NOMO-1 treated with DMSO at 0.1 percent for 48 hours (cell line): ENCODE measurements at regions not wholly inside any gene's neighbourhood (a gene's known extent, or its start where the extent isn't known, plus 50 kb on each side); places are given as distances from the start of the nearest gene placed in this dataset.
A peak's percentile ranks its signal among the peaks of the same experiment; 100 is the strongest.
"Not testable (repeated sequence)": the region's sequence is repeated elsewhere in the genome, so short reads cannot be mapped to it uniquely, and the experiment has no call there.

ENCODE experiments used
- DNase-seq: peaks from one replicate; lab custom pipeline; 2025; ENCODE audit not compliant: unreplicated experiment; lab: John Stamatoyannopoulos, UW

DNA sequence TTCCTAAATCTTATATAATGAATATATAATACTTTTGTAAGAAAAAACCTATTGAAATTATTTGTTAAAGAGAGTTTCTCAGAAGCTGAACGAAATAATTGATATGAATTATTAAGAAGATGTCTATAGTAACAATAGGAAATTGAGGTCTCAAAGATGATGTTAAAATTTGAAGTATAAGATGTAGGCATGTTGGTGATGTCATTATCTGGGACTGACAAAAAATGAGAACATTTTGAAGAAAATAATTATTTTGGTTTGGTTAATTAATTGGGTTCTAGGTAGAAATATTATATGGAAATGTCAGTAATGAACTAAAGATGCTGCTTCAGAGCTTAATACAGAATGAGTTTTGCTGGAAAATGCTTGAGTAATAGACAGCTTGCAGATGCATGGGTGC lies 501.4 kb upstream of the ST8SIA4 start:
- no peak for DNase-seq

DNA sequence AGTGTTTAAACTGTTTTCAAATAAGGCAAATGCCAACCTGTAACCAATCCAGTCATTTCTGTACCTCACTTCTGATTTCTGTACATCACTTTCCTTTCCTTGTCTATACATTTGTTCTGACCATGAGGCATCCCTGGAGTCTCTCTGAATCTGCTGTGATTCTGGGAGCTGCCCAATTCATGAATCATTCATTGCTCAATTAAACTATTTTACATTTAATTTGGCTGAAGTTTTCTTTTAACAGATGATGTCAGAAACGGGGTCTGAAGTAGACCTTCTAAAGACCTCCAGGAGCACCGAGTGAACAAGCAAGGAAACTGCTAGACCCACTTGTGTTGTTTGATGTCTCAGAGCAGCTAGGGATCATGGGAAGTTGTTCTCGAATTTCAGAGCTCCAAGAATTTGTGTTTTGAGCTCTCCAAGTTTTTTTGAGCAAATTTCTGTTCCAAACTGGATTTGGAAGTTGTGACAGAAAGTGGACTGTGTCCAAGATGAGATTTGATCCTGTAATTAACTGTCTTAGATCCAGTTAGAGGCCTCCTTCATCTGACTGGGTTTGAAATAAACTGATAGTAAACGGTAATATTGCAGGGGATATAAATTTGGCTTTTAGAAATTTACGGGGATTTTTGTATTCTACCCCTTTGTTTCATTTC lies 490.8 kb upstream of the ST8SIA4 start:
- no peak for DNase-seq

GRCh38 chr5:101390151-101390908 lies 487.2 kb upstream of the ST8SIA4 start:
- DNase-seq = peak; percentile 24

GRCh38 chr5:101385276-101385675 lies 482.2 kb upstream of the ST8SIA4 start:
- DNase-seq = no peak

GRCh38 chr5:101370181-101370580 lies 467.1 kb upstream of the ST8SIA4 start:
- DNase-seq = no peak

DNA sequence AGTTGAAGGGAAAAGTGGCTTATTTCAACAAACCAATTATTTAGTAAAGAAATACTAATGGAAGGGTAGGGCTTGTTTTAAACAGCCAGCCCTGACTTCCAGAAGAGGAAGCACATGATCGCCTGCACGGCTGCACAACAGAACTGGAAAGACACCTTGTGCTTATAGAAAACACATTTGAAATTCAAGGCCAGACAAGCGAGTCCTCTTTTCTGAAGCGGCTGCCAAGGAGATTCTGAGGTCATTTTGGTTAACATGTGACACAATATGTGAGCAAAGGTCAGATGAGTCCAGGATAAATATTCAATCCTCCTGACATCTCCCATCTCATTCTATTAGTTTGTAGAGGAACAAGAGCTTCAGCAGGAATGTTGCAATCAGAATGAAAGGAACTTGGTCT lies 461.4 kb upstream of the ST8SIA4 start:
- DNase-seq = no peak

DNA sequence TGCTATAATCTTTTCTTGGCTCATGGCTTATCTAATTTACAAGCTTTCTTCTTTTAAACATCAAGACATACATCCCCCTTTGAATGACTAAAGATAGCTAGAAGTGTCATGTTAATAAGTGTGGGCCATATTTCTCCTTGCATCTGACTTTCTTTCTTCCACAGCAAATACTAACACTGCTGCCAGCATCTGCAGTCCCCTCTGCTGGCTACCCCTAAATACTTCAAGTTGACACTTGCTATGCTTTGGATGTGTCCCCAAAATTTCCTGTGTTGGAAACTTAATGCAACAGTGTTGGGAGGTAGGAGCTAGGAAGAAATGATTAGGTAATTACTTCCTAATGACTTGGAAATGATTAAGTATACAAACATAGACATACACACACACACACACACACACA lies 459.0 kb upstream of the ST8SIA4 start:
- DNase-seq = no peak

DNA sequence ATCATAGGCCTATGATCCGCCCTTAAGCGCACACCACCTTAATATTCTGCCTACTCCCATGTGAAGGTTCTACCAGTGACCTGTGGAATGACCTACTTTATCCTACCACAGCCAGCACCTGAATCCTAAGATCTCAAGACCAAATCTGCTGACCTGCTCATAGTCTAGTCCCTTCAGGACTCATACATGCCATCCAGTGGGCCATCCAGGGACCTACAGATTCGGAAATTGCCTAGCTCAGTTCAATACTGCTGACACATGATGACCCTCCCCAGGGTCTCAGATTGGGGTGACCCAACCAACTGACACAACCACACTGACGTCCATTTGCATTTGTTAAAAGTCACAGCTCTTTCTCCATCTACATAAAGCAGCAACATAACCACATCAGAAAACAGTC lies 443.8 kb upstream of the ST8SIA4 start:
- no peak for DNase-seq

DNA sequence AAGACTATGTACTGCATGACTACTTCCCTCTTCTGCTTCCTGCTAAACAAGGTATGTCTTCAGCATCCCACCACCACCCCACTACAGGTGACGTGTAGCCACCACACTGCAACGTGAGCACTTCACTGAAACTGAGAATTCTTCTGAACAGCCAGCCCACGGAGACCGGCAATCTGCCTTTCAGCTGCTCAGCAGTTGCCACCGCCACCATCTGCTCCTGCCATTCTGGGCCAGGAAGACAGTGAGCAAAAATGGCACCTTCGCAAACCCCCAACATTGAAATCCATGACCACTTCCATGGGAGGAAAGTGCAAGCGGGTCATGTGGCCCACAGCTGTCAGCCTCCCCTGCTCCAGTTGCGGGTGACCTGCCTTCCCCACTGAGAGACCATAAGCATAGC lies 443.4 kb upstream of the ST8SIA4 start:
- no peak for DNase-seq

DNA sequence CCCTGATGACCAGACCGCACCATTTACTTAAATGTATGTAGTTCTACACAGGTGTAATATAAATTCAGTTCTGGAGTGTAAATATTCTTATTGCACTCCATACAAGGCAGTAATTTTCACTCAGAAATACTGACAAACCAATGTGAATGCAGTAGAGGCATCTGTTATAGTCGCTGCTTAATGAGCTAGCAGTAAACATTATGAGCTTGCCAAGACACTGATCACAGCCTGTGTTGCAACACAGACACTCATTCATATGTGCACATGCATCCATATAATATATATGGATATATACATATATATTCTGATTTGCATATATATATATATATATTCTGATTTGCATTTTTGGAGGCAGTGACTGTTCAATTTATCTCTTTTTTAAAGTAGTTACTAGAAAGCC lies 435.1 kb upstream of the ST8SIA4 start:
- DNase-seq = no peak

DNA sequence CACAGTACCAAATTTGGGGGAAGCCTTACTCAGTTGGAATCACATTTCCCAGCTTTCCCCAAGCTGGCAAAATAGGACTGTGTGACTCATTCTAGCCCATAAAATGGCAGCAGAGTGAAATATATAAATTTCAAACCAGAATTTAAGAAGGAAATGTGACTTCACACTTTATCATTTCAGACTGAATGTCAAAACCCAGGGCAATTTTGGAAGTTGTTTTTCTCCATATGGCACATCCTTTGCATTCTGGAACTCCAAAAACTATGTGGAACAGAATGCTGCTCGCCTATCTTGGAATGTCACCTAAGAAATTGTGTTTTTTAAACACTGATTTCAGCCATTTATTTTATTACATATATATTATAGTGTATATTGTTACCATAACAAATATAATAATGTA lies 424.7 kb upstream of the ST8SIA4 start:
- no peak for DNase-seq

DNA sequence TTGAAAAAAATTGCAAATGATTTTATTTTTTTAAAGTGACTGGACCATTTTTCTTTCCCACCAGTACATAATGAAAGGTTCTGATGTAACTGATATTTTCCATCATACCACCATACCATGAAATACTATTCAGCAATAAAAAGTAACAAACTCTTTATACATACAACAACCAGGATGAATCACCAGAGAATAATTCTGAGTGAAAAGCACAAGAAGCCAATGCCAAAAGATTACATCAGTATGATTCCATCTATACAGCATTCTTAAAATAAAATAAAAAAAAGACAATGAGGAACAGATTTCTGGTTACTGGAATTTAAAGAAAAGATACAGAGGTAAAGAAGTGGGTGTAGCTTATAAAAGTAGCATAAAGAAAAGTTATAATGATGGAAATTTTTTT lies 423.7 kb upstream of the ST8SIA4 start:
- no peak for DNase-seq

DNA sequence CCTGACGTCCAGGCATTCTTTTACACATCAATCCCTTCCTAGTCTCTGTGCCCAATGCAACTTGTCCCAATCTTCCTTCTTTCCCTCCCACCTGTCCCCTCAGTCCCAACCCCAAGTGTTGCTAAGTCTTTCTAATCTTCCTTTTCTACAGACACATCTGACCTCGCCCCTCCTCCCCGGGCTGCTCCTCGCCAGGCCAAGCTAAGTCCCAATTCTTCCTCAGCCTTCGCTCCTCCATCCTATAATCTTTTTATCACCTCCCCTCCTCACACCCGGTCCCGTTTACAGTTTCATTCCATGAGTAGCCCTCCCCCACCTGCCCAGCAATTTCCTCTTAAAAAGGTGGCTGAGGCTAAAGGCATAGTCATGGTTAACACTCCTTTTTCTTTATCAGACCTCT lies 413.3 kb upstream of the ST8SIA4 start:
- not testable (repeated sequence) for DNase-seq

GRCh38 chr5:101306391-101307137 lies 403.5 kb upstream of the ST8SIA4 start:
- DNase-seq = no peak

GRCh38 chr5:101296477-101296876 lies 393.4 kb upstream of the ST8SIA4 start:
- DNase-seq = no peak

DNA sequence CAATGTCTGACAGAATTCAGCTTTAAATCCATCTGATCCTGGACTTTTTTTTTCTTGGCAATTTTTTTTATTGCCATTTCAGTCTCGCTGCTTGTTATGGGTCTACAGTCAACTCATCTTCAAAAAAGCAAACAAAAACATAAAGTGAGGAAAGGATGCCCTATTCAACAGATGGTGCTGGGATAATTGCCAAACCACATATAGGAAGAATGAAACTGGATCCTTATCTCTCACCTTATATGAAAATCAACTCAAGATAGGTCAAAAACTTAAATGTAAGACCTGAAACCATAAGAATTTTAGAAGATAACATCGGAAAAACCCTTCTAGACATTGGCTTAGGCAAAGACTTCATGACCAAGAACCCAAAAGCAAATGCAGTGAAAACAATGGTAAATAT lies 389.1 kb upstream of the ST8SIA4 start:
- no peak for DNase-seq

DNA sequence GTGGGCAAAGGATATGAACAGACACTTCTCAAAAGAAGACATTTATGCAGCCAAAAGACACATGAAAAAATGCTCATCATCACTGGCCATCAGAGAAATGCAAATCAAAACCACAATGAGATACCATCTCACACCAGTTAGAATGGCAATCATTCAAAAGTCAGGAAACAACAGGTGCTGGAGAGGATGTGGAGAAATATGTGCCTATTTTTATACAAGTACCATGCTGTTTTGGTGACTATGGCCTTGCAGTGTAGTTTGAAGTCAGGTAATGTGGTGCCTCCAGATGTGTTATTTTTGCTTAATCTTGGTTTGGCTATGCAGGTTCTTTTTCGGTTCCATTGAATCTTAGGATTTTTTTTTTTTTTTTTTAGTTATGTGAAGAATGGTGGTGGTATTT lies 387.7 kb upstream of the ST8SIA4 start:
- not testable (repeated sequence) for DNase-seq

DNA sequence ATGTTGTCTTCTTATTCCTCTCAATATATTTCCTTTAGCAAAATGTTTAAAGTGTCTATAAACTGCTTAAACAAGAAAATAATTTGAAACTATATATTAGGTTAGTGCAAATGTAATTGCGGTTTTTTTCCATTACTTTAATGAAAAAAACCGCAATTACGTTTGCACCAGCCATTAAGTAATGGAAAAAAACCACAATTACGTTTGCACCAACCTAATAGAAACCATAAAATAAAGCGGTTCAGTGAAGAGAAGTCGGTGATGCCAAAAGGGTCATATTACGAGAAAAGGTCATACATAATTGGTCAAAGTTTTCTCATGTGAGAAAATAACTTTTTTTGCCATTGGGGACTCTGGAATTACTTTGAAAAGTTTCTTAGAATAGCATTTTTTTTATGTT lies 385.6 kb upstream of the ST8SIA4 start:
- no peak for DNase-seq

DNA sequence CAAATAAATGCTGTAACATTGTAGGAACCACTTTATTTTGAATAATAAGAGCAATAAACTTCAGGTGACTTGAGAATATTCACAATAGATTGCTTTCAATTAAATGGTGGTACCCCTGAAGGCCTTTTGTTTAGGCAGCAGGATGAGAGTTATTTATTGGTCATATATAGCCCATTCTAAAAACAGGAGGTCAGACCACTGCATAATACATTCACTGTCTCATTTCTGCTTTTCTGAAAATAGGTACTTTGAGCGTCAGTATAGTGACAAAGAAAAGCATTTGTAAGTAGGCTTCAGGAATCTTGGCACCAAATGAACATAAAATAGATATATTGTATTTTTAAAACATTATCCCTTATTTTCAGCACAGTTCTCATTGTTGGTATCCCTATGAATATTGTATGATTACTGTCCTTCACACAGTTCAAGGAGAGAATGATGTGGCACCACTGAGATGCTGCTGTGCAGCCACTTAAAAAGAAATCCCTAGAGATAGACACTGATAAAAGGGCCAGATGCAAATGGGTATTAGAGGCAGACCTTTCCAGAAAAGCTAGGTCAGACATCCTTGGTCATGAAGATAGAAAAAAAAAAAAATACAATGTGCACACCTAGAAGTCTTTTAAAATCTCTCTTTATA lies 381.8 kb upstream of the ST8SIA4 start:
- DNase-seq = no peak

- DNase-seq = not testable (repeated sequence)
Measured at GRCh38 chr5:101283938-101284337, 380.9 kb upstream of the ST8SIA4 start.

DNA sequence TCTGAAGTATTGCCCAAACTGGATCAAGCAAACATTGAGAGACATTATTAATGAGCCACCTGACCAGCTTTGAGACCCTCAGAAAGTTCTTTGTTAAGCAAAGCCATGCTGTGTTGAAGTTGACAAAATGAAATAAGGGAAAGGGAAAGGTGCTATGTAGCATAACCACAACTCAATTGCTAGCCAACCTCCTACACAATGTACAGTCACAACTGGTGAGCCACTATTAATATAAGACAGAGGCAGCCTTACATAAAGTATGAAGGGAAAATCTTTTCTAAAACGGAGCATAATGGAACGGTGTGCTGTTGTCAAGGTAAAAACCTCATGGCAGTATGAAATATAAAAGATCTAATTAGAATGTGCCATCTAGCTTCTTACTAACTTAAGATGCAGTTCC lies 375.8 kb upstream of the ST8SIA4 start:
- DNase-seq = no peak
